AG04449 (cell line): ENCODE measurements at regions not wholly inside any gene's neighbourhood (a gene's known extent, or its start where the extent isn't known, plus 50 kb on each side); places are given as distances from the start of the nearest gene placed in this dataset.

Source experiments
- CTCF ChIA-PET: fragments of 350-600 bp; formaldehyde crosslinking; extraction: SDS; loops from one replicate; lab custom pipeline; 2021; ENCODE audit warnings: antibody characterized with exemption; lab: Yijun Ruan, JAX
- POLR2A ChIA-PET: fragments of 400-600, 350-600 bp; formaldehyde crosslinking; extraction: SDS; loops from one replicate; lab custom pipeline; 2020; ENCODE audit warnings: antibody characterized with exemption, inconsistent platforms; lab: Yijun Ruan, JAX
- DNase-seq: peaks from one replicate; pipeline ENCODE4 v3.0.0-alpha.2; 2010; ENCODE audit warnings: low read depth, low spot score
- H3K4me3 ChIP-seq: 2 replicates; pipeline ENCODE4 v1.5.1; 2011; ENCODE audit warnings: low read depth, mild to moderate bottlenecking, control low read depth, low read length
- TF ChIP-seq, protein P1 (sequence below): IDR thresholded peaks from one replicate; pipeline ENCODE4 v1.5.1; 2011; ENCODE audit warnings: mild to moderate bottlenecking, moderate library complexity, low read length, control low read depth, inconsistent platforms; ENCODE audit not compliant: insufficient read depth; ENCODE audit errors: missing control alignments

- DNase-seq, result no peak
- H3K4me3 ChIP-seq, result no peak overlapping the region
- CTCF ChIA-PET, result interaction anchor here (0.6 to 2.1 kb wide), 3 partner anchors 17 to 557 kb away, joined by 3 to 8 read pairs (median 3); no protein-coding TSS in a partner anchor
- POLR2A ChIA-PET, result no interaction called here
- TF ChIP-seq, protein P1, sequence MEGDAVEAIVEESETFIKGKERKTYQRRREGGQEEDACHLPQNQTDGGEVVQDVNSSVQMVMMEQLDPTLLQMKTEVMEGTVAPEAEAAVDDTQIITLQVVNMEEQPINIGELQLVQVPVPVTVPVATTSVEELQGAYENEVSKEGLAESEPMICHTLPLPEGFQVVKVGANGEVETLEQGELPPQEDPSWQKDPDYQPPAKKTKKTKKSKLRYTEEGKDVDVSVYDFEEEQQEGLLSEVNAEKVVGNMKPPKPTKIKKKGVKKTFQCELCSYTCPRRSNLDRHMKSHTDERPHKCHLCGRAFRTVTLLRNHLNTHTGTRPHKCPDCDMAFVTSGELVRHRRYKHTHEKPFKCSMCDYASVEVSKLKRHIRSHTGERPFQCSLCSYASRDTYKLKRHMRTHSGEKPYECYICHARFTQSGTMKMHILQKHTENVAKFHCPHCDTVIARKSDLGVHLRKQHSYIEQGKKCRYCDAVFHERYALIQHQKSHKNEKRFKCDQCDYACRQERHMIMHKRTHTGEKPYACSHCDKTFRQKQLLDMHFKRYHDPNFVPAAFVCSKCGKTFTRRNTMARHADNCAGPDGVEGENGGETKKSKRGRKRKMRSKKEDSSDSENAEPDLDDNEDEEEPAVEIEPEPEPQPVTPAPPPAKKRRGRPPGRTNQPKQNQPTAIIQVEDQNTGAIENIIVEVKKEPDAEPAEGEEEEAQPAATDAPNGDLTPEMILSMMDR, result no peak
These were observed 269.5 kb downstream of the HIVEP2 start for GRCh38 chr6:142675517-142675916.

DNA sequence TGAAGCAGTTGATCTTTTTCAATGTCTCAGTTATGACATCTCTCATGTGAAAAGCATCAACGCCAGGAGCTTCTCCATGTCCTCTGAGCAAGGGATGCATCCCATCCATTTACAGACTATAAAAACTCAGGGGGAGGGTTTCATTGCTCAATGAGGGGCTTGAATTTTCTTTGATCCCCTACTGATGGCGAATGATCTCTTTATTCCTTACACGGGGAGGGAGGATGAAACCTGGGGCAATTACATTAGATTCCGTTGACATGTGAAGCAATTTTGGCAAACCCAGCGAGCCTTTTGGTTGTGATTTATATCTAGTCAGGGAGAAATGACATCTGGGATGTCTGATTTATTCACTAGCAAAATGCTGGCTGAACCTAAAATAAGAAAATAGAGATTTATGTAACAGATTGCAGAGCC is 268.9 kb downstream of the HIVEP2 start:
- POLR2A ChIA-PET, result no interaction called here
- CTCF ChIA-PET, result interaction anchor here (0.9 to 1.6 kb wide), 2 partner anchors 17 to 110 kb away, joined by 3 read pairs; no protein-coding TSS in a partner anchor

GRCh38 chr6:142676647-142677192 is 268.3 kb downstream of the HIVEP2 start:
- no peak for DNase-seq
- ChIA-PET CTCF (interaction anchor here (1.6 kb wide), 1 partner anchor 16 kb away, joined by 3 read pairs; no protein-coding TSS in a partner anchor), POLR2A (no interaction called here)
- no peak overlapping the region for H3K4me3 ChIP-seq
- TF ChIP-seq, protein P1, result no peak

More for the DNA sequence above, 268.9 kb downstream of the HIVEP2 start:
- no peak overlapping the region for H3K4me3 ChIP-seq
- TF ChIP-seq, protein P1, result no peak
- DNase-seq, result no peak

DNA sequence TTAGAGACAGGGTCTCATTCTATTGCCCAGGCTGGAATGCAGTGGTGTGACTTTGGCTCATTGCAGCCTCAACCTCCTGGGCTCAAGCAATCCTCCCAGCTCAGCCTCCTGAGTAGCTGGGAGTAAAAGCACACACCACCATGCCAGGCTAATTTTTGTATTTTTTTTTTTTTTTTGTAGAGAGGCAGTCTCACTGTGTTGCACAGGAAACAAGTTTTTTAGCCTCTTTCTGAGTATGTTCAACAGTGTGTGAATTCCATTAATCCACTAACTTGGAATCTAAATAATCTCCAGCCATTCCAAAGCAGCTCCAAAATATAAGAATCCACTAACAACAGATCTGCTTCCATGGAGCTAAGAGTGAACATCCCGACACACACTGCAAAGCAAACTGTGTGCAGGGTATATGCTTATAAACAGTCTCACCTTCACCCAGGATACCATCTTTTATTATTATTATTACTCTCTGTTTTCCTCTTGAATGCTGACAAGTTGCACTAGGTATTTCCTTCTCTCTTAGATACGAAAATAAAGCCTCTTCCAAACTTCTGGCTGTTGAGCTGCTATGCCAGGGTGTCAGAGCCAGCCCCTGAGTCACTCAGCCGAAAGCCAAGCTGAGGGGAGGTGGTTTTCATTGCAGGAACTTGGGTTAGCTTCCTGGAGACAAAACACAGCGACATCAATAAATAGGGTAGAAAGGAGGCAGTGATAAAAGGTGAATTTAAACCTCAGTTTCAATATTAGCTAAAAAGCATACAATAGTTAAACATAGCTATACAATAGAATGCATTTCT is 264.9 kb downstream of the HIVEP2 start:
- no peak for DNase-seq
- H3K4me3 ChIP-seq, result no peak overlapping the region
- ChIA-PET CTCF (interaction anchor here (1.0 to 1.1 kb wide), 2 partner anchors 12 to 205 kb away, joined by 5 read pairs; no protein-coding TSS in a partner anchor), POLR2A (no interaction called here)
- TF ChIP-seq, protein P1, result no peak

DNA sequence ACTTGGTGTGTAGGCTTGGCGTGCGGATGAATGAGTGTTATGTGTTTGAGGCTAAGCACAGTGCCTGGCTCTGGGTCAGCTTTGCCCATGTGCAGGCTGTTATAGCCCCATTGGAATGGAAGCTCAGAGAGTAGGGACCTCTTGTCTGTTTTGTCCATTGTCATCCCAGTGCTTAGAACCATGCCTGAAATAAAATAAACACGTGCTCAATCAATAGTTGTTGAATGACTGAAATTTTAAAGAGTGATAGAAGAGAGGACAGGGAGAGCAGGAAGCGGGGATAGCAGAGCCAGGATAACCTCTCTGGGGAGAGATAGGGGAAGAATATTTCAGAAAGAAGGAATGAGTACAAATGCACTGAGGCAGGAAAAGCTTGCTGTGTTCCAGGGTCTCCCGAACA is 263.9 kb downstream of the HIVEP2 start:
- ChIA-PET POLR2A (no interaction called here), CTCF (no interaction called here)

More for the DNA sequence above, 263.9 kb downstream of the HIVEP2 start:
- TF ChIP-seq, protein P1, result no peak
- no peak for DNase-seq
- no peak overlapping the region for H3K4me3 ChIP-seq
